ENCODE measurements at regions not wholly inside any gene's neighbourhood (a gene's known extent, or its start where the extent isn't known, plus 50 kb on each side); places are given as distances from the start of the nearest gene placed in this dataset.

- TF ChIP-seq CTCF (IDR thresholded peaks at IDR 0.05): no peak
- no peak overlapping the region for H3K27ac Mint-ChIP-seq (ENCODE audit: unreplicated experiment)
- no peak for DNase-seq (ENCODE audit: extremely low spot score, unreplicated experiment)
- no peak overlapping the region for H3K4me3 Mint-ChIP-seq (ENCODE audit: unreplicated experiment)
- H3K4me1 Mint-ChIP-seq (ENCODE audit: unreplicated experiment): peaks cover 28% of the 10 kb centered on the region
- no peaks in the 10 kb centered on the region for H3K9me3 Mint-ChIP-seq (ENCODE audit: unreplicated experiment)
- H3K36me3 Mint-ChIP-seq (ENCODE audit: unreplicated experiment): no peaks in the 10 kb centered on the region
- H3K27me3 Mint-ChIP-seq (ENCODE audit: unreplicated experiment): no peaks in the 10 kb centered on the region
Measured at GRCh38 chr12:93010461-93010860, 81.4 kb upstream of the EEA1 start.

GRCh38 chr12:93011100-93011499 lies 82.0 kb upstream of the EEA1 start:
- no peak for TF ChIP-seq CTCF (IDR thresholded peaks at IDR 0.05)
- H3K4me1 Mint-ChIP-seq (ENCODE audit: unreplicated experiment): peaks cover 35% of the 10 kb centered on the region
- DNase-seq (ENCODE audit: extremely low spot score, unreplicated experiment): no peak

DNA sequence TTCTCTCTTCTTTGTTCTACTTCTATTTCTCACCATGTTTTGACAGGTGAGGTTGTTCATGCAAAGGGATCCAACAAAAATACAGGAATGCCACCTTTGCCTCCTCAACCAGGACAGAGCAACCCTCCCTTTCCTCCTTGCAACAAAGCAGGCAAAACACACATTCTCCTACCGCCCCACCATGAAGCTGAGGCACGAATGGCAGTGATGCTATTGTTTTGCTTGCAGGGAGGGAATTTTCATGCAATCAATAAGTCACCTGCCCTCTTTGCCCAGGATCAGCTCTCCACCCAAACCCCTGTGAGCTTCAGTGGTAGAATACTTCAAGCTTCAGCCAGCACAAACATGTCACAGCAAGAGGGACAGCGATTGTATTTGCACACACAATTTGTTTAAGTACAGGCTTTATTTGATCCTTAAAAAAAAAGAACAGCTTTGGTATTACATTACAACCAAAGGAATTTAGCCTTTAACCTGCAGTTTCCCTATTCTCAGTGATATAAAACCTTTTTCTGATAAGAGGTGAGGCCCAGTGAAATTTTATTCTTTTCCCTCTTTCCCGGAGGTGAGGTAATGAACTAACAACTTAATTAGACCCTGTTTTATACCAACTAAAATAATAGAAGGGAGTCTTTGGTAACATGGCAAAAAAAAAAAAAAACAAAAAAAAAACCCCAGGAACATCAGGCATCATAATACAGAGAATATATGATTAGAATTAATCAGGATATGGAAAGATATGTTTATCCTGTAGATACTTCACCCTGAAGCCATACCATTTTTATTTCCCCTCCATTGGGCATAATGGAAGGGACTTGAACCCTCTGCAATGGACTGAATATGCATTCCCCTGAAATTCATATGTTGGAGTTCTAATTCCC lies 87.0 kb upstream of the EEA1 start:
- H3K4me3 Mint-ChIP-seq (ENCODE audit: unreplicated experiment): no peak overlapping the region
- no peaks in the 10 kb centered on the region for H3K36me3 Mint-ChIP-seq (ENCODE audit: unreplicated experiment)
- no peak for DNase-seq (ENCODE audit: extremely low spot score, unreplicated experiment)
- no peak overlapping the region for H3K27ac Mint-ChIP-seq (ENCODE audit: unreplicated experiment)
- peaks cover 10% of the 10 kb centered on the region for H3K4me1 Mint-ChIP-seq (ENCODE audit: unreplicated experiment)
- no peak for TF ChIP-seq CTCF (IDR thresholded peaks at IDR 0.05)
- H3K27me3 Mint-ChIP-seq (ENCODE audit: unreplicated experiment): no peaks in the 10 kb centered on the region
- no peaks in the 10 kb centered on the region for H3K9me3 Mint-ChIP-seq (ENCODE audit: unreplicated experiment)

More at GRCh38 chr12:93011100-93011499, 82.0 kb upstream of the EEA1 start:
- H3K9me3 Mint-ChIP-seq (ENCODE audit: unreplicated experiment): no peaks in the 10 kb centered on the region
- no peak overlapping the region for H3K27ac Mint-ChIP-seq (ENCODE audit: unreplicated experiment)
- H3K27me3 Mint-ChIP-seq (ENCODE audit: unreplicated experiment): no peaks in the 10 kb centered on the region
- H3K4me3 Mint-ChIP-seq (ENCODE audit: unreplicated experiment): no peak overlapping the region
- H3K36me3 Mint-ChIP-seq (ENCODE audit: unreplicated experiment): no peaks in the 10 kb centered on the region

GRCh38 chr12:93016752-93017350 lies 87.8 kb upstream of the EEA1 start:
- no peak for TF ChIP-seq CTCF (IDR thresholded peaks at IDR 0.05)
- no peaks in the 10 kb centered on the region for H3K36me3 Mint-ChIP-seq (ENCODE audit: unreplicated experiment)
- DNase-seq (ENCODE audit: extremely low spot score, unreplicated experiment): no peak
- no peaks in the 10 kb centered on the region for H3K9me3 Mint-ChIP-seq (ENCODE audit: unreplicated experiment)
- peaks cover 10% of the 10 kb centered on the region for H3K4me1 Mint-ChIP-seq (ENCODE audit: unreplicated experiment)
- H3K27me3 Mint-ChIP-seq (ENCODE audit: unreplicated experiment): no peaks in the 10 kb centered on the region
- H3K4me3 Mint-ChIP-seq (ENCODE audit: unreplicated experiment): no peak overlapping the region
- no peak overlapping the region for H3K27ac Mint-ChIP-seq (ENCODE audit: unreplicated experiment)

DNA sequence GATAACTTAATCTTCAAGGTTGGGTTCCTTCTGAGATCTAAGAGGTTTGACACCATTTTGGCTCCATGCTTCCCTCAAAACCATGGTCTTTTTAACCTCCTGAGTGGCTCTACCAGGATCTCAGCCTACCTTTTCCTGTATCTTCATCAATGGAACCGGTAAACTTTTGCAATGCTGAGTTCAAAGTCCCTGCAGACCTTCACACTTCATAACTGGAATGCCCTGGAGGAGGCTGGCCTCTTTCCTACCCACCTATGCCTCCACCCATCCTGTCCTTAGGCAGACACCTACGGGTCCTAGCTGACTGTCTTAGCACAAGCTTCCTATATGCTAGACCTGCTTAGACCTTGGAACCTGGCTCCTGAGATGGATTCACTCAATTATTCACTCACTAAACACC lies 89.5 kb upstream of the EEA1 start:
- Mint-ChIP-seq H3K9me3 (ENCODE audit: unreplicated experiment) (no peaks in the 10 kb centered on the region), H3K27me3 (ENCODE audit: unreplicated experiment) (no peaks in the 10 kb centered on the region), H3K27ac (ENCODE audit: unreplicated experiment) (no peak overlapping the region), H3K4me1 (ENCODE audit: unreplicated experiment) (peaks cover 10% of the 10 kb centered on the region), H3K36me3 (ENCODE audit: unreplicated experiment) (no peaks in the 10 kb centered on the region), H3K4me3 (ENCODE audit: unreplicated experiment) (no peak overlapping the region)
- no peak for DNase-seq (ENCODE audit: extremely low spot score, unreplicated experiment)
- TF ChIP-seq CTCF (IDR thresholded peaks at IDR 0.05): no peak
